Hematopoietic multipotent progenitor cell treated with erythropoietin and hydrocortisone succinate and interleukin-3 and kit ligand, for 4 days (in vitro differentiated cells): ENCODE measurements at regions not wholly inside any gene's neighbourhood (a gene's known extent, or its start where the extent isn't known, plus 50 kb on each side); places are given as distances from the start of the nearest gene placed in this dataset.
"Not testable (repeated sequence)": the region's sequence is repeated elsewhere in the genome, so short reads cannot be mapped to it uniquely, and the experiment has no call there.

ENCODE experiments used
- DNase-seq: peaks from one replicate; pipeline ENCODE4 v3.0.0-alpha.2; 2015

GRCh38 chr12:43245947-43246346 lies 306.1 kb downstream of the ADAMTS20 start:
- no peak for DNase-seq

GRCh38 chr12:43241986-43242385 lies 310.0 kb downstream of the ADAMTS20 start:
- no peak for DNase-seq

GRCh38 chr12:43238281-43238680 lies 313.7 kb downstream of the ADAMTS20 start:
- peak; percentile 65 for DNase-seq

GRCh38 chr12:43237238-43237879 lies 314.6 kb downstream of the ADAMTS20 start:
- no peak for DNase-seq

- no peak for DNase-seq
Measured at GRCh38 chr12:43235721-43236120, 316.3 kb downstream of the ADAMTS20 start.

- no peak for DNase-seq
Measured at GRCh38 chr12:43233861-43234260, 318.1 kb downstream of the ADAMTS20 start.

- no peak for DNase-seq
Measured at GRCh38 chr12:43226151-43226550, 325.9 kb downstream of the ADAMTS20 start.

- DNase-seq, result not testable (repeated sequence)
Measured at GRCh38 chr12:43224190-43224805, 327.7 kb downstream of the ADAMTS20 start.

GRCh38 chr12:43222796-43223195 lies 329.2 kb downstream of the ADAMTS20 start:
- no peak for DNase-seq

- DNase-seq, result no peak
Measured at GRCh38 chr12:43221216-43221615, 330.8 kb downstream of the ADAMTS20 start.

- DNase-seq, result no peak
Measured at GRCh38 chr12:43216490-43216889, 335.5 kb downstream of the ADAMTS20 start.

GRCh38 chr12:43214166-43214565 lies 337.8 kb downstream of the ADAMTS20 start:
- no peak for DNase-seq

- DNase-seq, result no peak
Measured at GRCh38 chr12:43213608-43214007, 338.4 kb downstream of the ADAMTS20 start.

- DNase-seq, result peak; percentile 11
Measured at GRCh38 chr12:43210485-43211192, 341.4 kb downstream of the ADAMTS20 start.

- DNase-seq, result no peak
Measured at GRCh38 chr12:43208627-43209026, 343.4 kb downstream of the ADAMTS20 start.

GRCh38 chr12:43208221-43208620 lies 343.8 kb downstream of the ADAMTS20 start:
- DNase-seq, result no peak

- DNase-seq, result no peak
Measured at GRCh38 chr12:43206396-43206795, 345.6 kb downstream of the ADAMTS20 start.

GRCh38 chr12:43198608-43199007 lies 353.4 kb downstream of the ADAMTS20 start:
- DNase-seq, result no peak

GRCh38 chr12:43196268-43196907 lies 355.6 kb downstream of the ADAMTS20 start:
- DNase-seq, result no peak

GRCh38 chr12:43193096-43193495 lies 358.9 kb downstream of the ADAMTS20 start:
- DNase-seq, result not testable (repeated sequence)

GRCh38 chr12:43192442-43192841 lies 359.6 kb downstream of the ADAMTS20 start:
- not testable (repeated sequence) for DNase-seq

GRCh38 chr12:43180242-43180641 lies 371.8 kb downstream of the ADAMTS20 start:
- DNase-seq, result no peak

- no peak for DNase-seq
Measured at GRCh38 chr12:43179486-43179885, 372.5 kb downstream of the ADAMTS20 start.

- no peak for DNase-seq
Measured at GRCh38 chr12:43177276-43177675, 374.7 kb downstream of the ADAMTS20 start.
